ENCODE measurements at regions not wholly inside any gene's neighbourhood (a gene's known extent, or its start where the extent isn't known, plus 50 kb on each side); places are given as distances from the start of the nearest gene placed in this dataset.

DNA sequence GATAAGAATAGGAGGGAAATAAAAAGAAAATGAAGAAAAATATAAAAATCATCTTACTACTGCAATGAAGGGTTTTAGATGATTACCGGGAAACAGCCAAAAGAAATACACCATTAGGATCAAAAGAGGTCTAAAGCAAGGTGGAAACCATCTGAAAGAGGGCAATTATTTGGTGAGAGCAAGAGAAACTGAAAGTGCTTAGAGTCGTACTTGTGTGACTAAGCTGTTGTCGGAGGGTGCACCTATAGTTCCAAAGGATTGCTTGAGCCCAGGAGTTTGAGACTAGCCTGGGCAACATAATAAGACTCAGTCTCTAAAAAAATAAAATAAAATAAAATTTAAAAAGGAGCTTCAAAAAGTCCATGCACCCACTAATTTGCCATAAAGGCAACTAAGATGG is 169.5 kb downstream of the DKK1 start:
- ATAC-seq = no peak
- TF ChIP-seq ZNF70 (CRISPR knock-in tag; IDR thresholded peaks at IDR 0.05) (no peak), ZC3H10 (CRISPR knock-in tag; IDR thresholded peaks at IDR 0.05) (no peak), TCF4 (CRISPR knock-in tag; IDR thresholded peaks at IDR 0.05; ENCODE audit: borderline replicate concordance) (no peak), ZFP30 (CRISPR knock-in tag; IDR thresholded peaks at IDR 0.05) (no peak), PPARA (CRISPR knock-in tag; IDR thresholded peaks at IDR 0.05; ENCODE audit: borderline replicate concordance) (no peak), ESRRG (CRISPR knock-in tag; IDR thresholded peaks at IDR 0.05) (no peak), RARB (CRISPR knock-in tag; IDR thresholded peaks at IDR 0.05) (no peak), TOX (CRISPR knock-in tag; IDR thresholded peaks at IDR 0.05; ENCODE audit: borderline replicate concordance) (no peak), ZNF565 (CRISPR knock-in tag; conservative IDR thresholded peaks at IDR 0.05; ENCODE audit: low read depth) (no peak), ZFP3 (CRISPR knock-in tag; IDR thresholded peaks at IDR 0.05) (no peak)
- TF ChIP-seq, protein P1, sequence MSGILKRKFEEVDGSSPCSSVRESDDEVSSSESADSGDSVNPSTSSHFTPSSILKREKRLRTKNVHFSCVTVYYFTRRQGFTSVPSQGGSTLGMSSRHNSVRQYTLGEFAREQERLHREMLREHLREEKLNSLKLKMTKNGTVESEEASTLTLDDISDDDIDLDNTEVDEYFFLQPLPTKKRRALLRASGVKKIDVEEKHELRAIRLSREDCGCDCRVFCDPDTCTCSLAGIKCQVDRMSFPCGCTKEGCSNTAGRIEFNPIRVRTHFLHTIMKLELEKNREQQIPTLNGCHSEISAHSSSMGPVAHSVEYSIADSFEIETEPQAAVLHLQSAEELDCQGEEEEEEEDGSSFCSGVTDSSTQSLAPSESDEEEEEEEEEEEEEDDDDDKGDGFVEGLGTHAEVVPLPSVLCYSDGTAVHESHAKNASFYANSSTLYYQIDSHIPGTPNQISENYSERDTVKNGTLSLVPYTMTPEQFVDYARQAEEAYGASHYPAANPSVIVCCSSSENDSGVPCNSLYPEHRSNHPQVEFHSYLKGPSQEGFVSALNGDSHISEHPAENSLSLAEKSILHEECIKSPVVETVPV (CRISPR knock-in tag; IDR thresholded peaks at IDR 0.05) = no peak
- TF ChIP-seq, protein P2, sequence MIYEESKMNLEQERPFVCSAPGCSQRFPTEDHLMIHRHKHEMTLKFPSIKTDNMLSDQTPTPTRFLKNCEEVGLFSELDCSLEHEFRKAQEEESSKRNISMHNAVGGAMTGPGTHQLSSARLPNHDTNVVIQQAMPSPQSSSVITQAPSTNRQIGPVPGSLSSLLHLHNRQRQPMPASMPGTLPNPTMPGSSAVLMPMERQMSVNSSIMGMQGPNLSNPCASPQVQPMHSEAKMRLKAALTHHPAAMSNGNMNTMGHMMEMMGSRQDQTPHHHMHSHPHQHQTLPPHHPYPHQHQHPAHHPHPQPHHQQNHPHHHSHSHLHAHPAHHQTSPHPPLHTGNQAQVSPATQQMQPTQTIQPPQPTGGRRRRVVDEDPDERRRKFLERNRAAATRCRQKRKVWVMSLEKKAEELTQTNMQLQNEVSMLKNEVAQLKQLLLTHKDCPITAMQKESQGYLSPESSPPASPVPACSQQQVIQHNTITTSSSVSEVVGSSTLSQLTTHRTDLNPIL (CRISPR knock-in tag; IDR thresholded peaks at IDR 0.05; ENCODE audit: low read depth) = no peak

DNA sequence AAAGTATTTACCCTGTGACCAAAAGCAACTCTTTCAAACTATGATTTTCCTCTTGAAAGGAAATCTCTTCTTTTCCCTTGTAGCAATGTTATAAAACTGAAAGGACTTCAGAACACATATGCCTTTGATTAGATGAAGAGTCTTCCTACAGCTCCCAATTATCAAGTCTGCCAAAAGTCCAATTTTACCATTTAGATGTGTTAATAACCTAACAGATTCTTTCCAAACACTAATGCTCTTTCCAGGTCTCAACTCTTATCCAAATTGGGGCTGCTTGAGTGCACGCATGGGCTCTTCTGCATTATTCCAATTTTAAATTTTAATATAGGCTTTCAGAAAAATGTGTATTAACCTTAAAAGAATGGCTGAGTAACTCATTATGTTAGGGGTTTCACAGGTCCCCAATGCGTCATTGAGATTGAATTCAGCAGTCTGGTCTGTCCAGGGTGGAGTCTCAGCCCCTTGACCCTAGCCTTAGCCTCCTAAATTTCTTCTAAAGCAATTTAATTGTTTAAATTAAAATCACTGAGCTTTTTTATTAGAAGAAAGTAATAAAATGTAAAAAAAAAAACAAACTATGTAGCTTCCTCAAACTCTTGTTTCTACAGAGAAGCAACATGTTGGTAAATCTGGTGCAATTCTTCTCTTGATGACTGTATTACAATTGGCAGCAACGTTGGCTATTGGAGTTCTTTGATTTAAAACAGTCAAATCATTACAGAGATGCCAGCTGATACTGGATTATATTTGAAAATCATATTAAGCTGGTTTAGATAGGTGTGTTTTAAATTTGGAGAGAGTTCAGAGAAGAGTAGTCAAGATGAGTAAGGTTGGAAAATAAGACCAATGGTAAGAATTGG is 170.4 kb downstream of the DKK1 start:
- ATAC-seq = no peak
- TF ChIP-seq TOX (CRISPR knock-in tag; IDR thresholded peaks at IDR 0.05; ENCODE audit: borderline replicate concordance) (no peak), GLIS3 (CRISPR knock-in tag; IDR thresholded peaks at IDR 0.05) (no peak), ZFP3 (CRISPR knock-in tag; IDR thresholded peaks at IDR 0.05) (no peak), TCF4 (CRISPR knock-in tag; IDR thresholded peaks at IDR 0.05; ENCODE audit: borderline replicate concordance) (no peak), ZNF8 (CRISPR knock-in tag; IDR thresholded peaks at IDR 0.05) (no peak)

DNA sequence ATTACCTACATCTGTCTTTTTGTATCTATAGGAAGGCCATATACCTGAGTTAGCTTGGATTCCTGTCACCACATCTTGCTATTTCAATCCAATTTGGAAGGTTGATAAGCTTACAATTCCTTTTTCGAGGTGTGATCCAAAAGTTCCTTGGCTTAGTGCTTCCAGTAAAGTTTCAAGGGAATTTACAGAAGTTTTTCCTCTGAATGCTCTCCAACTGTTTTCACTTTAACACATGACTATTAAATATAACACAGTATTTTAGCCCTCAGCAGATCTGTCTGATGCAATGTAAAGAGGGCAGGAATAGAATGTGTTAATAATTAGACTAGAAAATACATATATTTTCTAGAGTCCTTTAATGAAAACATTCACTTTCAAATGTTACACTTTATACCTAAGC is 171.4 kb downstream of the DKK1 start:
- TF ChIP-seq ESRRG (CRISPR knock-in tag; IDR thresholded peaks at IDR 0.05) (no peak), ZNF565 (CRISPR knock-in tag; conservative IDR thresholded peaks at IDR 0.05; ENCODE audit: low read depth) (no peak)
- ATAC-seq = no peak

DNA sequence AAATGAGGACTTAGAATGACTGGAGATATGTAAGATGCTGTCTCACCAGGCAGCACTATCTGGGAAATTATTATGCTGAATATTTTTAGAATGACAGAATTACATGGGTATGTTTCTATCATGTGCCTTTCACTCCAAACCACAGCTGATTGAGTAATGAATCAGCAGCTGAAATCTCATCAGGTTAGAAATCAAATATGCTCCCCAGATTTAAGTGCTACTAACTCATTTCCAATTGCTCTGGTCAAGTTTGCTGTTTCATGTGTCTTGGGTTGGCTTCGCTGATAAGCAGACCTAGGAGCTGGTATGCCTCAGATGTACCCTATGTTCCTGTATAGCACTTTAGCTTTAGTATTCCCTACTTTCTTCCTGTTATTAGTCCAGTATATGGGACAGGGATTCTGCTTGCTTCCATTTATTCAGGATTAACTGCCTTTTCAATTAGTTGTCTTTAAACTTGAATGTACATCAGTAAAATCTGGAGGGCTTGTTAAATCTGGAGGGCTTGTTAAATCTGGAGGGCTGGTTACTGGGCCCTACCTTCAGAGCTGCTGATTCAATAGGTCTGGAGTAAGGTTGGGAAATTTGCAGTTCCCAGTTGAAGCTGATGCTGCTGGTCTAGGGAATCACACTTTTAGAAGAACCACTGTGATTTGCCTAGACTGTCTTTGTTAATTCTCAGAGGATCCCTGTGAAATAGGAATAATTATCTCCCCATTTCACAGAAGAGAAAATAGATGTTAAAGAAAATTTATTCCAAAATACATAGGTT is 172.9 kb downstream of the DKK1 start:
- ATAC-seq = peak; percentile 90
- no peak for TF ChIP-seq SNAI2 (CRISPR knock-in tag; IDR thresholded peaks at IDR 0.05)
- no peak for TF ChIP-seq ZFP30 (CRISPR knock-in tag; IDR thresholded peaks at IDR 0.05)
- no peak for TF ChIP-seq RARB (CRISPR knock-in tag; IDR thresholded peaks at IDR 0.05)
- TF ChIP-seq ARNTL (CRISPR knock-in tag; IDR thresholded peaks at IDR 0.05; ENCODE audit: borderline replicate concordance, low read depth) = no peak
- peak; percentile 78; the same call in 1 of the 2 replicates for TF ChIP-seq GLIS3 (CRISPR knock-in tag; IDR thresholded peaks at IDR 0.05)
- no peak for TF ChIP-seq ESRRG (CRISPR knock-in tag; IDR thresholded peaks at IDR 0.05)
- no peak for TF ChIP-seq BACH2 (CRISPR knock-in tag; IDR thresholded peaks at IDR 0.05; ENCODE audit: borderline replicate concordance)
- TF ChIP-seq TOX (CRISPR knock-in tag; IDR thresholded peaks at IDR 0.05; ENCODE audit: borderline replicate concordance) = no peak; the same call in 1 of the 2 replicates
- TF ChIP-seq, protein P3, sequence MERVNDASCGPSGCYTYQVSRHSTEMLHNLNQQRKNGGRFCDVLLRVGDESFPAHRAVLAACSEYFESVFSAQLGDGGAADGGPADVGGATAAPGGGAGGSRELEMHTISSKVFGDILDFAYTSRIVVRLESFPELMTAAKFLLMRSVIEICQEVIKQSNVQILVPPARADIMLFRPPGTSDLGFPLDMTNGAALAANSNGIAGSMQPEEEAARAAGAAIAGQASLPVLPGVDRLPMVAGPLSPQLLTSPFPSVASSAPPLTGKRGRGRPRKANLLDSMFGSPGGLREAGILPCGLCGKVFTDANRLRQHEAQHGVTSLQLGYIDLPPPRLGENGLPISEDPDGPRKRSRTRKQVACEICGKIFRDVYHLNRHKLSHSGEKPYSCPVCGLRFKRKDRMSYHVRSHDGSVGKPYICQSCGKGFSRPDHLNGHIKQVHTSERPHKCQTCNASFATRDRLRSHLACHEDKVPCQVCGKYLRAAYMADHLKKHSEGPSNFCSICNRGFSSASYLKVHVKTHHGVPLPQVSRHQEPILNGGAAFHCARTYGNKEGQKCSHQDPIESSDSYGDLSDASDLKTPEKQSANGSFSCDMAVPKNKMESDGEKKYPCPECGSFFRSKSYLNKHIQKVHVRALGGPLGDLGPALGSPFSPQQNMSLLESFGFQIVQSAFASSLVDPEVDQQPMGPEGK (CRISPR knock-in tag; IDR thresholded peaks at IDR 0.05; ENCODE audit: borderline replicate concordance) = peak; percentile 18; the same call in 1 of the 2 replicates
- no peak for TF ChIP-seq ZFP3 (CRISPR knock-in tag; IDR thresholded peaks at IDR 0.05)
- TF ChIP-seq, protein P2 (CRISPR knock-in tag; IDR thresholded peaks at IDR 0.05; ENCODE audit: low read depth) = peak; percentile 84
- TF ChIP-seq ZNF8 (CRISPR knock-in tag; IDR thresholded peaks at IDR 0.05) = peak; percentile 23; the same call in 1 of the 2 replicates
- no peak for TF ChIP-seq ZC3H10 (CRISPR knock-in tag; IDR thresholded peaks at IDR 0.05)
- TF ChIP-seq ISL1 (CRISPR knock-in tag; IDR thresholded peaks at IDR 0.05) = peak; percentile 98
- TF ChIP-seq TCF4 (CRISPR knock-in tag; IDR thresholded peaks at IDR 0.05; ENCODE audit: borderline replicate concordance) = no peak
- no peak for TF ChIP-seq PPARA (CRISPR knock-in tag; IDR thresholded peaks at IDR 0.05; ENCODE audit: borderline replicate concordance)
- 0 out of 2 replicates have a peak, but pooled peaks have one; percentile 34 for TF ChIP-seq CSDC2 (CRISPR knock-in tag; IDR thresholded peaks at IDR 0.05)
- TF ChIP-seq, protein P4, sequence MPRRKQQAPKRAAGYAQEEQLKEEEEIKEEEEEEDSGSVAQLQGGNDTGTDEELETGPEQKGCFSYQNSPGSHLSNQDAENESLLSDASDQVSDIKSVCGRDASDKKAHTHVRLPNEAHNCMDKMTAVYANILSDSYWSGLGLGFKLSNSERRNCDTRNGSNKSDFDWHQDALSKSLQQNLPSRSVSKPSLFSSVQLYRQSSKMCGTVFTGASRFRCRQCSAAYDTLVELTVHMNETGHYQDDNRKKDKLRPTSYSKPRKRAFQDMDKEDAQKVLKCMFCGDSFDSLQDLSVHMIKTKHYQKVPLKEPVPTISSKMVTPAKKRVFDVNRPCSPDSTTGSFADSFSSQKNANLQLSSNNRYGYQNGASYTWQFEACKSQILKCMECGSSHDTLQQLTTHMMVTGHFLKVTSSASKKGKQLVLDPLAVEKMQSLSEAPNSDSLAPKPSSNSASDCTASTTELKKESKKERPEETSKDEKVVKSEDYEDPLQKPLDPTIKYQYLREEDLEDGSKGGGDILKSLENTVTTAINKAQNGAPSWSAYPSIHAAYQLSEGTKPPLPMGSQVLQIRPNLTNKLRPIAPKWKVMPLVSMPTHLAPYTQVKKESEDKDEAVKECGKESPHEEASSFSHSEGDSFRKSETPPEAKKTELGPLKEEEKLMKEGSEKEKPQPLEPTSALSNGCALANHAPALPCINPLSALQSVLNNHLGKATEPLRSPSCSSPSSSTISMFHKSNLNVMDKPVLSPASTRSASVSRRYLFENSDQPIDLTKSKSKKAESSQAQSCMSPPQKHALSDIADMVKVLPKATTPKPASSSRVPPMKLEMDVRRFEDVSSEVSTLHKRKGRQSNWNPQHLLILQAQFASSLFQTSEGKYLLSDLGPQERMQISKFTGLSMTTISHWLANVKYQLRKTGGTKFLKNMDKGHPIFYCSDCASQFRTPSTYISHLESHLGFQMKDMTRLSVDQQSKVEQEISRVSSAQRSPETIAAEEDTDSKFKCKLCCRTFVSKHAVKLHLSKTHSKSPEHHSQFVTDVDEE (CRISPR knock-in tag; IDR thresholded peaks at IDR 0.05) = peak; percentile 59; the same call in 1 of the 2 replicates
- TF ChIP-seq, protein P5, sequence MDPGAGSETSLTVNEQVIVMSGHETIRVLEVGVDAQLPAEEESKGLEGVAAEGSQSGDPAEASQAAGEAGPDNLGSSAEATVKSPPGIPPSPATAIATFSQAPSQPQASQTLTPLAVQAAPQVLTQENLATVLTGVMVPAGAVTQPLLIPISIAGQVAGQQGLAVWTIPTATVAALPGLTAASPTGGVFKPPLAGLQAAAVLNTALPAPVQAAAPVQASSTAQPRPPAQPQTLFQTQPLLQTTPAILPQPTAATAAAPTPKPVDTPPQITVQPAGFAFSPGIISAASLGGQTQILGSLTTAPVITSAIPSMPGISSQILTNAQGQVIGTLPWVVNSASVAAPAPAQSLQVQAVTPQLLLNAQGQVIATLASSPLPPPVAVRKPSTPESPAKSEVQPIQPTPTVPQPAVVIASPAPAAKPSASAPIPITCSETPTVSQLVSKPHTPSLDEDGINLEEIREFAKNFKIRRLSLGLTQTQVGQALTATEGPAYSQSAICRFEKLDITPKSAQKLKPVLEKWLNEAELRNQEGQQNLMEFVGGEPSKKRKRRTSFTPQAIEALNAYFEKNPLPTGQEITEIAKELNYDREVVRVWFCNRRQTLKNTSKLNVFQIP (CRISPR knock-in tag; IDR thresholded peaks at IDR 0.05; ENCODE audit: borderline replicate concordance, low read depth) = no peak
